ENCODE measurements at regions not wholly inside any gene's neighbourhood (a gene's known extent, or its start where the extent isn't known, plus 50 kb on each side); places are given as distances from the start of the nearest gene placed in this dataset.

GRCh38 chr7:138267934-138268333 lies 191.7 kb downstream of the AKR1D1 start:
- Histone ChIP-seq H3K4me3 (ENCODE audit: low read depth, low read length) (no peak overlapping the region), H3K27me3 (ENCODE audit: control insufficient read depth, insufficient read depth, low read length) (no peaks in the 10 kb centered on the region), H3K36me3 (ENCODE audit: control insufficient read depth, insufficient read depth, low read length) (no peaks in the 10 kb centered on the region), H3K4me1 (ENCODE audit: control insufficient read depth, insufficient read depth, low read length) (no peaks in the 10 kb centered on the region), H3K9me3 (ENCODE audit: control insufficient read depth, insufficient read depth, low read length) (no peaks in the 10 kb centered on the region), H3K9ac (ENCODE audit: low read depth, low read length) (no peak overlapping the region)

DNA sequence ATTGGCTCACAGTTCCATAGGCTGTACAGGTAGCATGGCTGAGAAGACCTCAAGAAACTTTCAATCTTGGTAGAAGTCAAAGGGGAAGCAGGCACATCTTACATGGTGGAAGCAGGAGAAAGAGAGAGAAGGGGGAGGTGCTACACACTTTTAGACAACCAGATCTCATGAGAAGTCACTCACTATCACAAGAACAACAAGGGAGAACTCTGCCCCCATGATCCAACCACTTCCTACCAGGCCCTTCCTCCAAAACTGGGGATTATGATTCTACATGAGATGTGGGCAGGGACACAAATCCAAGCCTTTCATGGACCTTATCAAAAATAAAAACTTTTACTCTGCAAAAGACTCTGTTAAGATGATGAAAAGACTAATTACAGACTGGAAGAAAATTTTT lies 183.2 kb upstream of the TRIM24 start:
- Histone ChIP-seq H3K9me3 (ENCODE audit: control insufficient read depth, insufficient read depth, low read length) (no peaks in the 10 kb centered on the region), H3K9ac (ENCODE audit: low read depth, low read length) (no peak overlapping the region), H3K4me3 (ENCODE audit: low read depth, low read length) (no peak overlapping the region), H3K27me3 (ENCODE audit: control insufficient read depth, insufficient read depth, low read length) (no peaks in the 10 kb centered on the region), H3K4me1 (ENCODE audit: control insufficient read depth, insufficient read depth, low read length) (no peaks in the 10 kb centered on the region), H3K36me3 (ENCODE audit: control insufficient read depth, insufficient read depth, low read length) (no peaks in the 10 kb centered on the region)

GRCh38 chr7:138278601-138279000 lies 181.5 kb upstream of the TRIM24 start:
- no peak overlapping the region for H3K9ac ChIP-seq (ENCODE audit: low read depth, low read length)
- H3K4me1 ChIP-seq (ENCODE audit: control insufficient read depth, insufficient read depth, low read length), result no peaks in the 10 kb centered on the region
- H3K27me3 ChIP-seq (ENCODE audit: control insufficient read depth, insufficient read depth, low read length), result no peaks in the 10 kb centered on the region
- no peak overlapping the region for H3K4me3 ChIP-seq (ENCODE audit: low read depth, low read length)
- H3K36me3 ChIP-seq (ENCODE audit: control insufficient read depth, insufficient read depth, low read length), result no peaks in the 10 kb centered on the region
- no peaks in the 10 kb centered on the region for H3K9me3 ChIP-seq (ENCODE audit: control insufficient read depth, insufficient read depth, low read length)

DNA sequence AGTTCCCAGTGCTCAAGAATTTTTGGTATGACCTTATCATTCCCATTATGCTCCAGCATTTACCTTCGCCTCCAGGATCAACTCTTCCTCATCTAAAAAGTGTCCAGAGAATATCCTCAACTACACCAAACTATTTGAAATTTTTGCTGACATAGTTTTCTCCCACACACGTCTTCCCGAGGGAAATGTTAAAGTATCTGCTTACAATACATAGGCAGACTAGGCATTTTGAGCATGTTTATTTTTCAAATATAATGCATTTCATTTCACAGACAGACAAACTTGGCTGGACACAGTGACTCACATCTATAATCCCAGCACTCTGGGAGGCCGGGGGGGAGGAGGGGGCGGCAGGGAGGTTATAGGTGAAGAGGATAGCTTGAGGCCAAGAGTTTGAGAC lies 177.1 kb upstream of the TRIM24 start:
- H3K27me3 ChIP-seq (ENCODE audit: control insufficient read depth, insufficient read depth, low read length), result no peaks in the 10 kb centered on the region
- no peak overlapping the region for H3K4me3 ChIP-seq (ENCODE audit: low read depth, low read length)
- no peaks in the 10 kb centered on the region for H3K9me3 ChIP-seq (ENCODE audit: control insufficient read depth, insufficient read depth, low read length)
- no peaks in the 10 kb centered on the region for H3K4me1 ChIP-seq (ENCODE audit: control insufficient read depth, insufficient read depth, low read length)
- no peak overlapping the region for H3K9ac ChIP-seq (ENCODE audit: low read depth, low read length)
- no peaks in the 10 kb centered on the region for H3K36me3 ChIP-seq (ENCODE audit: control insufficient read depth, insufficient read depth, low read length)

- Histone ChIP-seq H3K9ac (ENCODE audit: low read depth, low read length) (no peak overlapping the region), H3K4me3 (ENCODE audit: low read depth, low read length) (no peak overlapping the region), H3K9me3 (ENCODE audit: control insufficient read depth, insufficient read depth, low read length) (peaks cover 3% of the 10 kb centered on the region), H3K4me1 (ENCODE audit: control insufficient read depth, insufficient read depth, low read length) (no peaks in the 10 kb centered on the region), H3K27me3 (ENCODE audit: control insufficient read depth, insufficient read depth, low read length) (no peaks in the 10 kb centered on the region), H3K36me3 (ENCODE audit: control insufficient read depth, insufficient read depth, low read length) (no peaks in the 10 kb centered on the region)
Measured at GRCh38 chr7:138285129-138285528, 174.9 kb upstream of the TRIM24 start.

DNA sequence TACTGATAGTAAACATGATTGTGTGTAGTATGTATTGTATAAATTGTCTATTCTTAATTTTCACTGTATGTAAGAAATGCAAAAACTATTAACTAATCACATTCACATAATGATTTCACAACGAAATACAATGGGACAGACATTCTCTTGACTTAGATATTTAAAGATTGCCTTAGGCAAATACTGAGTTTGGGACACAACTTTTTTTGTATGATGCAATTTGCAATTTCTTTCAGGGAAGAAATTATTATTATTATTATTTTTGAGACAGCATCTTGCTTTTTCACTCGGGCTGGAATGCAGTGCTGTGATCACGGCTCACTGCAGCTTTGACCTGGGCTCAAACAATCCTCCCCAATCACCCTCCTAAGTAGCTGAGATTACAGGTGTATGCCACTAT lies 173.2 kb upstream of the TRIM24 start:
- Histone ChIP-seq H3K27me3 (ENCODE audit: control insufficient read depth, insufficient read depth, low read length) (no peaks in the 10 kb centered on the region), H3K9me3 (ENCODE audit: control insufficient read depth, insufficient read depth, low read length) (peaks cover 5% of the 10 kb centered on the region), H3K4me3 (ENCODE audit: low read depth, low read length) (no peak overlapping the region), H3K36me3 (ENCODE audit: control insufficient read depth, insufficient read depth, low read length) (no peaks in the 10 kb centered on the region), H3K4me1 (ENCODE audit: control insufficient read depth, insufficient read depth, low read length) (no peaks in the 10 kb centered on the region), H3K9ac (ENCODE audit: low read depth, low read length) (no peak overlapping the region)

GRCh38 chr7:138287549-138287948 lies 172.5 kb upstream of the TRIM24 start:
- Histone ChIP-seq H3K4me1 (ENCODE audit: control insufficient read depth, insufficient read depth, low read length) (no peaks in the 10 kb centered on the region), H3K36me3 (ENCODE audit: control insufficient read depth, insufficient read depth, low read length) (no peaks in the 10 kb centered on the region), H3K27me3 (ENCODE audit: control insufficient read depth, insufficient read depth, low read length) (no peaks in the 10 kb centered on the region), H3K9me3 (ENCODE audit: control insufficient read depth, insufficient read depth, low read length) (peaks cover 5% of the 10 kb centered on the region), H3K9ac (ENCODE audit: low read depth, low read length) (no peak overlapping the region), H3K4me3 (ENCODE audit: low read depth, low read length) (no peak overlapping the region)

- H3K9me3 ChIP-seq (ENCODE audit: control insufficient read depth, insufficient read depth, low read length), result peaks cover 5% of the 10 kb centered on the region
- no peak overlapping the region for H3K9ac ChIP-seq (ENCODE audit: low read depth, low read length)
Measured at GRCh38 chr7:138289082-138289481, 171.0 kb upstream of the TRIM24 start.

DNA sequence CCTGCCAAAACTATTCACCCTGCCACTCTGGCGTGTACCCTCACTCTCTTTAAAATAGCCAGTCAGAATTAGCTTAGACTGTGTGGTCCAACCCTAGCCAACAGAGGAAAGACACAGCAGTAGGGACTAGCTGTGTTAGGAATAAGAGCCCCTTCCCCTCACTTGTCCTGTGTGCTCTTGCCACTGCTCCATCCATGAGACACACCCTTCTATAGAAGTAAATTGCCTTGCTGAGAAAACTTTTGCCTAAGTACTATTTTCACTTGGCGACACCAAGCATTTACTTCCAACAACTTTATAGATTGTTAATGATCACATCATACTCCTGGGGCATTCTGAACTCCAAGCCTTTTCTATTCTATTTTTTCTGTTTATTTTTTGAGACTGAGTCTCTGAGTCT lies 170.2 kb upstream of the TRIM24 start:
- H3K4me3 ChIP-seq (ENCODE audit: low read depth, low read length), result no peak overlapping the region
- no peaks in the 10 kb centered on the region for H3K27me3 ChIP-seq (ENCODE audit: control insufficient read depth, insufficient read depth, low read length)
- no peaks in the 10 kb centered on the region for H3K4me1 ChIP-seq (ENCODE audit: control insufficient read depth, insufficient read depth, low read length)
- H3K9ac ChIP-seq (ENCODE audit: low read depth, low read length), result no peak overlapping the region
- peaks cover 5% of the 10 kb centered on the region for H3K9me3 ChIP-seq (ENCODE audit: control insufficient read depth, insufficient read depth, low read length)
- H3K36me3 ChIP-seq (ENCODE audit: control insufficient read depth, insufficient read depth, low read length), result no peaks in the 10 kb centered on the region

More at GRCh38 chr7:138289082-138289481, 171.0 kb upstream of the TRIM24 start:
- no peaks in the 10 kb centered on the region for H3K27me3 ChIP-seq (ENCODE audit: control insufficient read depth, insufficient read depth, low read length)
- H3K4me1 ChIP-seq (ENCODE audit: control insufficient read depth, insufficient read depth, low read length), result no peaks in the 10 kb centered on the region
- H3K36me3 ChIP-seq (ENCODE audit: control insufficient read depth, insufficient read depth, low read length), result no peaks in the 10 kb centered on the region
- no peak overlapping the region for H3K4me3 ChIP-seq (ENCODE audit: low read depth, low read length)

- no peaks in the 10 kb centered on the region for H3K4me1 ChIP-seq (ENCODE audit: control insufficient read depth, insufficient read depth, low read length)
- no peak overlapping the region for H3K9ac ChIP-seq (ENCODE audit: low read depth, low read length)
- H3K27me3 ChIP-seq (ENCODE audit: control insufficient read depth, insufficient read depth, low read length), result no peaks in the 10 kb centered on the region
- H3K9me3 ChIP-seq (ENCODE audit: control insufficient read depth, insufficient read depth, low read length), result peaks cover 5% of the 10 kb centered on the region
- H3K36me3 ChIP-seq (ENCODE audit: control insufficient read depth, insufficient read depth, low read length), result no peaks in the 10 kb centered on the region
- no peak overlapping the region for H3K4me3 ChIP-seq (ENCODE audit: low read depth, low read length)
Measured at GRCh38 chr7:138292951-138293350, 167.1 kb upstream of the TRIM24 start.

- no peaks in the 10 kb centered on the region for H3K4me1 ChIP-seq (ENCODE audit: control insufficient read depth, insufficient read depth, low read length)
- no peaks in the 10 kb centered on the region for H3K27me3 ChIP-seq (ENCODE audit: control insufficient read depth, insufficient read depth, low read length)
- no peaks in the 10 kb centered on the region for H3K36me3 ChIP-seq (ENCODE audit: control insufficient read depth, insufficient read depth, low read length)
- no peak overlapping the region for H3K4me3 ChIP-seq (ENCODE audit: low read depth, low read length)
- peaks cover 2% of the 10 kb centered on the region for H3K9me3 ChIP-seq (ENCODE audit: control insufficient read depth, insufficient read depth, low read length)
- H3K9ac ChIP-seq (ENCODE audit: low read depth, low read length), result no peak overlapping the region
Measured at GRCh38 chr7:138295049-138295637, 164.9 kb upstream of the TRIM24 start.

GRCh38 chr7:138297526-138297925 lies 162.5 kb upstream of the TRIM24 start:
- Histone ChIP-seq H3K36me3 (ENCODE audit: control insufficient read depth, insufficient read depth, low read length) (no peaks in the 10 kb centered on the region), H3K4me1 (ENCODE audit: control insufficient read depth, insufficient read depth, low read length) (no peaks in the 10 kb centered on the region), H3K4me3 (ENCODE audit: low read depth, low read length) (no peak overlapping the region), H3K27me3 (ENCODE audit: control insufficient read depth, insufficient read depth, low read length) (no peaks in the 10 kb centered on the region), H3K9me3 (ENCODE audit: control insufficient read depth, insufficient read depth, low read length) (no peaks in the 10 kb centered on the region), H3K9ac (ENCODE audit: low read depth, low read length) (no peak overlapping the region)

Data from iPS-15b (cell line).